Eye (tissue), 1 donor: ENCODE measurements at regions not wholly inside any gene's neighbourhood (a gene's known extent, or its start where the extent isn't known, plus 50 kb on each side); places are given as distances from the start of the nearest gene placed in this dataset.
A peak's percentile ranks its signal among the peaks of the same experiment; 100 is the strongest.
"Not testable (repeated sequence)": the region's sequence is repeated elsewhere in the genome, so short reads cannot be mapped to it uniquely, and the experiment has no call there.

Experiments
- DNase-seq: peaks from one replicate; pipeline ENCODE4 v3.0.0-alpha.2; 2015

GRCh38 chr13:104645786-104646185 lies 1579.6 kb upstream of the SLC10A2 start:
- DNase-seq = no peak

- no peak for DNase-seq
Observed at GRCh38 chr13:104641309-104641708, 1575.1 kb upstream of the SLC10A2 start.

- no peak for DNase-seq
Observed at GRCh38 chr13:104635879-104636278, 1569.7 kb upstream of the SLC10A2 start.

GRCh38 chr13:104634016-104634415 lies 1567.8 kb upstream of the SLC10A2 start:
- DNase-seq = no peak

- peak; percentile 48 for DNase-seq
Observed at GRCh38 chr13:104632736-104633135, 1566.5 kb upstream of the SLC10A2 start.

- peak; percentile 82 for DNase-seq
Observed at GRCh38 chr13:104625201-104625600, 1559.0 kb upstream of the SLC10A2 start.

DNA sequence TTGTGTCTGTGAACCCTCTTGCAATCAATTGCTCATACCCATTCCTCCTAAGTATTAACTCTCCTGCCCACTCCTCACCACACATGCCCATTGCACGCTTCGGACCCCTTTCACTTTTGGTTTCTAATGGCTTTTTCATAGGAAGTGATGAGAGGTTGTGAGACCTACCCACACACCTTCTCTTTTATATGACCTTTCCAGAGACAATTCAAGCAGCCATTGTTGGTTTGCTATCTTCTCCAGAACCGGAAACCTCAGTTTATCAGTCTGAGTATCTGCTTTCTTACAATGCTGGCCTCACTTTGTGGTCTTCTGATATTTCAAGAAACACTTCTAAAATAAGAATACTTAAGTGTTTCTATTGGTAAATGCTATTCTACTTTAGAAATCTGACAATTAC lies 1550.8 kb upstream of the SLC10A2 start:
- DNase-seq = no peak

- DNase-seq = no peak
Observed at GRCh38 chr13:104614361-104615145, 1548.3 kb upstream of the SLC10A2 start.

DNA sequence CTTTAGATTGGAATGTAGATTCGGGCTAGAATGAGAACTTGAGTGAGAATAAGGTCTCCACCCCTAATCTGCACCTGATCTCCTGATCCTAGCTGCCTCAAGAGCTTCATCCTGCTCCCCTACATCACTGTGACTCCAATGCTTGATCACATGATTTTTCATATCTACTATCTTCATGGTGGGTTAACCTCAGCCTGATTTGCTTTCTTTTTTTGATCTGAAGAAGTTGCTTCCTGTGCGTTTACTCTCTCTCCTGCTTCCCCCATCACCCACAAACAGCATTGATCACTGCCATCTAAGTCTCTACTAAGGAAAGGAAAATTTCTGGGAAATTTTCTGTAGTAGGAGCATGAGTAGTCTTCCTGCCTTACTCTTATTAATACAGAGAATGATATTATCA lies 1542.1 kb upstream of the SLC10A2 start:
- DNase-seq = no peak

GRCh38 chr13:104605435-104605834 lies 1539.2 kb upstream of the SLC10A2 start:
- DNase-seq = not testable (repeated sequence)

DNA sequence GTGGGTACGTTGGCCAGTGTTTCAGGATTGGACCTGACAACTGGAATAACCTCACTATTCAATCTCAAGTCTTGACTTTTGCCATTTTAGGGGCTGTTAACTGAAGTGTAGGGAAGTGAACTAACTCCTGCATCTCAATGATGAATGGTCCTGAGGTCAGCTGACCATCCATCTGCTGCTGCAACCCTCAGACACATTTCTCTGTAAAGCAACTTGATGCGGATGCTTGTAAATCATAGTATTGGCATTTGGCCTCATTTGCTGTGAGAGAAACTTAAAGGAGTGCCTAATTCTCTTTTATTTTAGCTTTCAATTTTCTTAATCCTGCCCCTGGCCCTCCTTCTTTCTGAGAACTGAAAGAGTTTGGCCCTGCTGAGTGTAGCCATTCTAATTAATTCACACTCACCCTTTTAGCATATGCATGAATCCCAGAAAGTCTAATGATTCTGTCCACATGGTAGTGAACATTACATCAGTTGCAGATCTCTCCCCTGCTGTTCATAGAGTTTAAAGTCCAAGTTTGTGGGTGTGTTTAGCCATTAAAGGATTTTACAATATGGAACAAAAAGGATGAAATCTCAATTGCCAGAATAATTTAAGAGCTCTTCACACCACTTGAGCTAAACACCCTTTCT lies 1531.4 kb upstream of the SLC10A2 start:
- DNase-seq = no peak

- DNase-seq = no peak
Observed at GRCh38 chr13:104595511-104595910, 1529.3 kb upstream of the SLC10A2 start.

DNA sequence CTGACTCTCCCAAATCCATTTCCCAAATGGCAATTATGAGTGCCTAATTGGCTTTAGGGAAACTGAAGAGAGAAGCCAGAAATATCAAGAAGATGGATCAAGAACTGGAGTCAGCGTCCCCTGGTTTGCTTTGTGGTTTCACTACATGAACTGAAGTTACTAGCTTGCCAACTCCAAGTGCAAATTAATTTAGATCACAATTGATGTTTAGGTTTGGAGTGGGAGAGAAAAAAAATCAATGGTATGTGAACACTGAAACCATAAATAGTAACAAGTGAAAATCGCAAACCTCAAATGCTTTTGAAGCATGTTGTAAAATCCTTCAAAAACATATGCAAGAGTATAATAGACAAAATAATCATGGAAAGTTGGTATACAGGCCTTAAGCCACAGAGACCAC lies 1528.6 kb upstream of the SLC10A2 start:
- peak; percentile 7 for DNase-seq

DNA sequence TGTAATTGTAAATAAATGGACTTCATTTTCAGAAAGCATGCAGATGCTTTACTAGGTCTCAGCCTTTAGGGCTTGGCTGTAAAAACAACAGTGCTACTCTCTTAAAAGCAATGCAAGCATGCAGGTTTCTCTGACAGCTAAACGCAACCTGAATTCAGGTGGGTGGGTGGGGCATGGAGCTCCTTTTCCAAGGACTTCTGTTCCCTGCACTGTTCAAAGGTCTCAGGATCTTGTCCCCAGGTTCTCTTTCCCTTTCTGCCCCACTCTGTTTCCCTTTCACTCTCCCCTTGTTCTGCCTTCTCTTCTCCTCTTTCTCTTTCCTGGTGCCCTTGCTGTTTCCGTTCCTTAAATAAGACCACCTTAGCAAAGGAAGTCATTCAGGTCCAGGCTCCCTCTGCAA lies 1527.5 kb upstream of the SLC10A2 start:
- no peak for DNase-seq

- no peak for DNase-seq
Observed at GRCh38 chr13:104593251-104593576, 1527.0 kb upstream of the SLC10A2 start.

DNA sequence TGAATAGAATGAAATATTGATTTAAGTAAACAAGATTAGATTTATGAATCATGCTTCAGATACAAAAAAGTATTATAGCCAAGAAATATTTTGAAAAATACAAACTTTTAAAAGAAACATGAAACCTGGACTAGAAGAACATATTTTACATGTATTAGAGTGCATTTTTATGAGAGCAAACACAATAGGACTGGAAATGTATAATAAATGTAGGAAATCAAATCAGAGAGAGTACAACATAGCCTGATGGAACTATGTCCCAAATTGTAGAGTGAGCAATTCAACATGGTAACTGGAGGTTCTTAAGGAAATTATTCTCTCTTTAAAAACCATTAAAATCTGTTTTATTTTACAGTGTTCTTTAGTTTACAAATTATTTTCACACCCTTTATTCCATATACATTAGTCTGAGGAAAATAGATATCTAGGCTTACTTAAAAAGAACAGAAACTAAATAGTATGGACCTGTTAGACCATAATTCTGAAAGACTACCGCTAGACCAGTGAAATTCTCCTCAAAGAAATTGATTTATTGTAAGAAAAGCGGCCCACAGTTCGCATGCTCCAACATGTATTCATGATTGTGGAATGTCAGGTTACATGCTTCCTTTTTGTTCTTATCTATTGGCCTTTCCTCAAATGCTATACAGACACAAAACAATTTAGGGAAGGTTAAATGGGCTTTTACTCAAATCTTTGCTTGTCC lies 1526.5 kb upstream of the SLC10A2 start:
- no peak for DNase-seq

DNA sequence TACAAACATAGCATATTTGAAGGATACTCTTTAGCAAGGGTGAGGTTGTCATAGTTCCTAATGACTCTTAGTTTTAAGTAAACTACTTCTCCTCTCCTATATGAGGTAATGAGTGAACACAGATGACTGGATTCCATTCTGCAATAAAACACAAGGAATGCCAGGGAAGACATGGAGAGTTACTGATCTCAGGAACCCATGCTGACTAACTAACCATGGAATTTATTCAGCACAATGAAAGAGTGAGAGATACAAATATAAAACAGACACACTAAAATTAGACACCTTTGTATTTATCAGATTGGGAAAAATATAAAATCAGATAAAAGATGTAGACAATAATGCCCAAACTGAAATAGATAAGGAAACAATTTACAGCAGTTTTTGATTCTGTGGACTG lies 1525.9 kb upstream of the SLC10A2 start:
- DNase-seq = no peak

- no peak for DNase-seq
Observed at GRCh38 chr13:104586051-104586746, 1520.0 kb upstream of the SLC10A2 start.

GRCh38 chr13:104584481-104584880 lies 1518.3 kb upstream of the SLC10A2 start:
- no peak for DNase-seq

DNA sequence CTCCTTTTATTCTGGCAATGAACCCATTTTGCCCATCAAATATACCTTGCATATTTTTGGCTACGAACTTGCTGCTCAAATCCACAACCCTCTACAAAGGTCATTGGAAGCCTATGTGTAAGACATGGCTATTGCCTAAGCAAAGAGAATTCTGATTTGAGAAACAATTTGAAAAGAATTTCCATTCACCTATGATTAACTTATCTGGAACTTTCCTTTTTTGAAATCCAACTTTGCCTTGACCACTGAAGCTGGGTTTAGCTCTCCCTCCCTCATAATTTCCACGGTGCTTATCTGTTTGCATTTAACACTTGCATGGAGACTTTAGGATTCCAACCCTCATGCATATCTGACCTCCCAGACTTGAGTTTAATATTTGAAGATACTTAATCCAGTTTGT lies 1514.7 kb upstream of the SLC10A2 start:
- DNase-seq = no peak

DNA sequence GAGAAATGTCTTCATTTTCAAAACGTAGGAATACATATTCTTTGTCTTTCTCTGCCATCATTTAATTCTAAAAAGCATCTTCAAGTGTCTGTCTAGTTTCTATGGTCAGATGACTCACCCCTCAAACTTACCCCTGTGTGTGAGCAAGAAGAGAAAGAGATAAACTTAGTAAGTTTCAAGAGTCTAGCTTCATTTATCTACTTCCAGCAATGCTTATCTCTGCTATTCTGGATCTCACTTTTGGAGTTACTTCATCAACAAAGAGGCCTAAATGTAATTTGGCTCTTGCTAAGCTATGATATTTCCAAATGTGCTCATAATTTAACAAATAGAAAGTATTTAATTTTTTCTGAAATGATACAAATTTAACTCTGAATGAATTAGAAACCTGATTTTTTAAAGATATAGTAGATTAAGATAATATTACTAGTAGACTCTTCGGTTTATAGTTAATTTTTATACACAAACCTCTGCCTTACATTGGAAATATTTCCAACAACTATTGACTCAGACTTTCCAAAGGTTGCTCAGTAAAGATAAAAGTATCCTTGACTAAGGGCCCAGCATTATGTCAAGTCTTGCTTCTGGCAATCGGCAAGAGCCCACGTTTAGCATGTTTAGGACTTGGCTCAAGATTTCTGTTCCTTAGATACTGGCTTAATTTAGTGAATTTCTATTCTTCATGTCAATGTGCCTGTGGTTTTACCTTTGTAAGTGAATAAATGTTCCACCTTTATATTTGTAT lies 1511.0 kb upstream of the SLC10A2 start:
- no peak for DNase-seq

- no peak for DNase-seq
Observed at GRCh38 chr13:104571893-104572229, 1505.6 kb upstream of the SLC10A2 start.
